Urinary bladder (tissue), 3 donors: ENCODE measurements at regions not wholly inside any gene's neighbourhood (a gene's known extent, or its start where the extent isn't known, plus 50 kb on each side); places are given as distances from the start of the nearest gene placed in this dataset.
"Not testable (repeated sequence)": the region's sequence is repeated elsewhere in the genome, so short reads cannot be mapped to it uniquely, and the experiment has no call there.

ENCODE experiments used
- DNase-seq: peaks from one replicate; pipeline ENCODE4 v3.0.0-alpha.2; 2015; ENCODE audit errors: extremely low spot score
- H3K27ac ChIP-seq: one replicate; pipeline ENCODE4 v1.5.1; 2013; ENCODE audit warnings: low read depth, mild to moderate bottlenecking, moderate library complexity
- H3K36me3 ChIP-seq: one replicate; pipeline ENCODE4 v1.6.1; 2013; ENCODE audit warnings: mild to moderate bottlenecking, moderate library complexity; ENCODE audit not compliant: insufficient read depth
- H3K4me1 ChIP-seq: one replicate; pipeline ENCODE4 v1.6.1; 2013; ENCODE audit warnings: mild to moderate bottlenecking, moderate library complexity; ENCODE audit not compliant: insufficient read depth
- H3K4me3 ChIP-seq: one replicate; pipeline ENCODE4 v1.5.1; 2013; ENCODE audit warnings: low read depth, low read length
- WGBS: extraction: QIAGEN DNeasy Blood & Tissue Kit; methylation state at CpG from one replicate; pipeline ENCODE4 v1.1.7; 2013; 5-methylcytosine and 5-hydroxymethylcytosine counted together
- donor health status: healthy with polysubstance abuse.
- donor health status: healthy.

DNA sequence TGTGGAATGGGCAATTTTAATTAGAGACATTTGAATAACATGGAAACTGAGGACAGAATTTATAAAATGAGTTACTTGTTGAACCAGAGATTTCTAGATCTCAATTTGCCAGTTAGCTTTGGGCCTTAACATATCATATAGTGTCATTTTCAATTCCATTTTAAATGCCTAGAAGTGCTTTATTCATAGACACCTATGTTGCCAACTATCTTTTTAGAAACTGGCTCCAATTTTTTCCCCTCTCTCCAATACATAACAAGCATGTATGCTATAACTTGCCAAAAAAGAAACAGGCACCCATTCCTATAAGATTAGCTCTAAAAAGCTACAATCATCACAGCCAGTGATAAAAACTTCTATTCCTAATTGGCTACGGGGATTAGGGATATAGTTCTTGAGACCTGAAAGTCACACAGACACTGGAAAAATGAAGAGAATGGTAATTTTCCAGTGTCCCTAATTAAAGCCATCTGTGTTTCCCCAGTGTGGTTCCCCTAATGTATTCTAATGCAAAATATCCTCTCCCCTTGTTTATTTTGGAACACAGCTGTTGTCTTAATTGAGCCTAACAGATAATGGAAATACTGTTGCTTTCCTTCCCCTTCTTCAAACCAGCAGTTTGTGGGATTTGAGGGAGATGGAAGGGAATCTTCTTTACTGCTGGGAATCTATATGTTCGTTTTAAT lies 205.5 kb upstream of the FSHR start:
- 62% methylated on average over 2 of the region's 2 CpGs for WGBS
- Histone ChIP-seq H3K27ac (no peak overlapping the region), H3K36me3 (no peaks in the 10 kb centered on the region), H3K4me1 (no peaks in the 10 kb centered on the region), H3K4me3 (no peak overlapping the region)
- DNase-seq = no peak

DNA sequence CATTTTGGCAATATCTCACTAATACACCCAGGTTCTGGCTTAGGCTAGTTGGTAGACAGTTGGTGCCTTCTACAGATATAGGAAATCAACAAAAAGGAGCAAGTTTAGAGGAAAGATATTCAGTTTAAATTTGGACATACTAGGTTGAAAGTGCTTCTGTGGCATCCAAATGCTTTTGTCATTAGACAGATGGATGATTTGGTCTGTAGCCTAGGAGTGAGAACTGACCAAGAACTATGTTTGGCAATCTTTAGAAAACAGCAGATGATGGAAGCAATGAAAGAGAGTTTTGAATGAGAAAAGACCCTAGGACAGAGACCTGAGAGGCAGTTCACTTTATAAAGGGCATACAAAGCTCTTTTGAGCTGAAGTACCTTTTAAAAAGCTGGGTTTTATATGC lies 201.3 kb upstream of the FSHR start:
- no peaks in the 10 kb centered on the region for H3K36me3 ChIP-seq
- no peak overlapping the region for H3K4me3 ChIP-seq
- no peak overlapping the region for H3K27ac ChIP-seq
- H3K4me1 ChIP-seq = no peaks in the 10 kb centered on the region
- DNase-seq = no peak

DNA sequence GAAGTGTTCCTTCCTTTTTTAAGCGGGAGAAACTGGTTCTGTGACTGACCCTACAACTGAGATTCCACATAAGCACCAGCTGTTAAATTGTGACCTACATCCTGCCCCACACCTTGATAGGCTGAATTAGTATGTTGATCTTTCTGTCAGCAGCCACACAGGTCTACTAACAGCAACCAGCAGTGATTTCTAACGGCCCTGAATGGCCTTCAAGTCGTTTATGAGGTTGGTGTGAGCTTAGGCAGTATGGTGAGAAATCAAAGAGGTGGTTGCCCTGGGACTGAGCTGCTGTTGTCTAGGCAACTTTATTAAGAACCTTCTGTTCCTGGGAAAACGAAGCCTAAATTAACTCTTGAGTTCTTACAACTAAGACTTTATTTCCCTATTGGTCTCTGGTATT lies 197.2 kb upstream of the FSHR start:
- Histone ChIP-seq H3K27ac (no peak overlapping the region), H3K36me3 (no peaks in the 10 kb centered on the region), H3K4me3 (no peak overlapping the region), H3K4me1 (no peaks in the 10 kb centered on the region)
- no peak for DNase-seq
- 46% methylated on average over 4 of the region's 4 CpGs for WGBS

DNA sequence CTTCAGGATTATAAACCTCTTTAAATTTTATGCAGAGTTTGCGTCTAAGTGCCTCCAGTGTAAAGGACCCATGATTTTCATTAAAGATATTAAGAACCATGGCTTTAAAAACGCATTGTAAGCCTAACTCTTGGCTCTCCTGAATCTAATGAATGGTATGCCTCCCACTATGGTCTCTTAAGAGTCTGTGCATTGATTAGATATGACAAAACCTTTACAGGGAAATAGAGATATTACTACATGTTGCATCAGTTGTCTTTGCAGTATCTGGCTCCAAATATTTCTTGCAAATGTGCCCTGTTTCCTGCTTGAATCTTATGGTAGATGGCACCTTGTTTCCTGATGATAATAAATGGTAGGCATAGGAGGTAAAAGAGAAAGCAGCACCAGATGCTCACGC lies 189.3 kb upstream of the FSHR start:
- DNase-seq = no peak
- WGBS = 90% methylated on average over 3 of the region's 3 CpGs
- H3K36me3 ChIP-seq = no peaks in the 10 kb centered on the region
- no peak overlapping the region for H3K4me3 ChIP-seq
- no peak overlapping the region for H3K27ac ChIP-seq
- H3K4me1 ChIP-seq = no peaks in the 10 kb centered on the region

DNA sequence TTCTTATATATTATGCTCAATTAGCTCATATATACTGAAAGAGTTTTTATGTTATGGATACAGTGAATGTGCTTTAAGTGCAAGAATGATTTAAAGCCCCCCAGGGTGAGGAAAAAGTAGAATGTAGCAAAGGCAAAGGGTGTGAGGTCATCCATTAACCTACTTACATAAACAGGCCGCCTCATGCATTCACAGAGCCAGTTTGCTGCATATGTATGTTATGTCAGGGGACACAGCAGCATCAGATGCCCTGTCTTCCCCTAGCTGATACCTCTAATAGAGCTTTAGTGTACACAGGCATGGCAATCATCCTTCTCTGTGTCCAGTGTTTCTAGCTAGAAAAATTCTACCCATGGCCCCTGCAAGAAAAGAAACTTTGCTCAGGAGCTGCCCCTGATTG lies 187.8 kb upstream of the FSHR start:
- Histone ChIP-seq H3K4me1 (no peaks in the 10 kb centered on the region), H3K36me3 (no peaks in the 10 kb centered on the region), H3K4me3 (no peak overlapping the region), H3K27ac (no peak overlapping the region)
- 88% methylated on average over 1 of the region's 1 CpG for WGBS
- DNase-seq = no peak

DNA sequence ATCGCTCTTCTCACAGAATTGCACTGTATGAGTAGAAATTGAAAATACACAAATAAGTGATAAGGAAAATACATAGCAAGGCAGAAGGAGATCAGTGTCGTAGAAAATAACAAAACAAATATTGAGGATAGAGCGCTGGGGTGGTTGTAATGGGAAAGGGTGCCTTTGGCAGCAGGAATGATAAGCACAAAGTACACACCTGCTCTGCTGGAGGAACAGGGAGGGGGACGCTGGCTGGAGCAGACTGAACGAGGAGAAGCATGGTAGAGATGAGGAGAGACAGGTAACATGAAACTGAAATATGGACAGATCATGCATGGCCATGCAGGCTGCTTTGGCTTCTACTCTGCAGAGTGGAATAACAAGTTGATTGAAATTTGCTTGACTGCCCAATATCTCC lies 181.2 kb upstream of the FSHR start:
- DNase-seq = no peak
- H3K27ac ChIP-seq = no peak overlapping the region
- no peaks in the 10 kb centered on the region for H3K36me3 ChIP-seq
- WGBS = 82% methylated on average over 5 of the region's 5 CpGs
- H3K4me1 ChIP-seq = no peaks in the 10 kb centered on the region
- no peak overlapping the region for H3K4me3 ChIP-seq

DNA sequence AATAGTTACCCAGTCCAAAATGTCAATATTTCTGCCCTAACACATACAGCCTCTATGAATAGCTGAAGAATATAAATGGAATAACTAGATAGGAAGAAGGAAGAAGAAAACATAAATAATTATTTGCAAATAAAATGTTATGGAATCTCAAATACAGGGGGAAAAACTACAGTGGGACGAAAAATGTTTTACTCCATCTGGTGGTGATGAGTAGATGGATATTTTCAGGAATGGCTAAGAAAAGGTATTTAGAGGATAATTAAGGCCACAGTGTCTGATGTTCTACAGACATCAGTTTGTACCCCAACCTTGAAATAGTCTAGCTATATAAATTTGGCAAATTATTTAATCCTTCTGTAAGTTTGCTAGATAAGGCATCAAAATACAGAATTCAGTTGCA lies 178.1 kb upstream of the FSHR start:
- H3K4me3 ChIP-seq = no peak overlapping the region
- no peak overlapping the region for H3K27ac ChIP-seq
- no peaks in the 10 kb centered on the region for H3K4me1 ChIP-seq
- H3K36me3 ChIP-seq = no peaks in the 10 kb centered on the region
- DNase-seq = no peak
- WGBS = 95% methylated on average over 1 of the region's 1 CpG

DNA sequence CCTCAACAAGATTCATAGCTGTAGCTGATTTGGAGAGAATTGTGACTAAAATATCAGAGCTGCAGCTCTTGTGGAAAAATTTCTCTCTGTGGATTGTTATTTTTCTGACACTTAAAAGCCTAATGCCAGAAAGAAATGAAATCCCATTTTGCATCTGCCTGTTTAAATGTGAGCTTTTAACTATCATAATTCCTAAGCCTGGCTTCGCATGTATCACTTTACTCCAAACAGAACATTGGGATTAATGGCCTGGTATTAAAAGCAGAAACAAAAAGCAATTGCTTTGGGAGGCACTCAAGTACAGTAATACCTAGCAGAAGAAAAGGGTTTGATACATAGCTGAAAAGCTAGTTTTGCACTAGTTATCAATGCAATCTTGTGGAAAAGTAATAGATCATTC lies 164.2 kb upstream of the FSHR start:
- WGBS = 35% methylated on average over 1 of the region's 1 CpG
- H3K36me3 ChIP-seq = no peaks in the 10 kb centered on the region
- DNase-seq = no peak
- H3K27ac ChIP-seq = no peak overlapping the region
- no peak overlapping the region for H3K4me3 ChIP-seq
- H3K4me1 ChIP-seq = no peaks in the 10 kb centered on the region

DNA sequence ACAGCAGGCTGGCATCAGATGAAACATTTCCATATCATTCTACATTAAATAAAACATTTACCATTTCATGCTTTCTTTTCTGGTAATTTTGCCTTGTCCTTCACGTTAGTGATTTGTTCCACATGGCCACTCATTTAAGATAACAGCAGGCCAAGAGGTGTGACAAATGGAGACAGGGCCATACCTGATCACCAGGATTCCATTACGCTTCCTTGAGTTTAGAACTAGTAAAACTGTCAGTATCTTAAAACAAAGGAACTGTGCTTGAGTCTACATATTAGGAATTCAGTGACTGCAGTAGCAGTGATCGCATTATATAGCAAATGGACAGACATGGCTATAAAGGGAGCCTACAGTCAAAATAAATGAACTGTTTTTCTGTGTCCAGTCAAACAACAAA lies 155.1 kb upstream of the FSHR start:
- no peaks in the 10 kb centered on the region for H3K36me3 ChIP-seq
- H3K27ac ChIP-seq = no peak overlapping the region
- WGBS = 58% methylated on average over 3 of the region's 3 CpGs
- no peaks in the 10 kb centered on the region for H3K4me1 ChIP-seq
- DNase-seq = no peak
- no peak overlapping the region for H3K4me3 ChIP-seq

DNA sequence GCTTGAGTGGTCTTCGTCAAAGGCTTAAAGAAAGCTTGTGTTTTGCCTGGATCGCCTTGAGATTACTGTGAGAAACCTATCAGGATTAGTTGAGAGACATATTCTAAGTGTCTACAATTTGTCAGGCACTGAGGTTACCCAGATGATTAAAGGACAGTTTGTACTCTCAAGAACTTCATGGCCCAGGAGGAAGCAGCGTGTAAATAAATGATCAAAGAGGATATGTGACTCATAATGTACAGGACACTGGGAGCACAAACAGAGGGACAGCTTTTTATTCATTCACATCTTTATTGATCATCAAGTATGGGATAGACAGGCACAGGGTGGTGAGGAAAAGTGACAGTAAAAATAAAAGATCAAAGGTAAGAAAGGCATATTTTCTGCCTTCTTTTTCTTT lies 152.6 kb upstream of the FSHR start:
- Histone ChIP-seq H3K27ac (no peak overlapping the region), H3K4me3 (no peak overlapping the region), H3K4me1 (no peaks in the 10 kb centered on the region), H3K36me3 (no peaks in the 10 kb centered on the region)
- no peak for DNase-seq
- WGBS = 58% methylated on average over 3 of the region's 3 CpGs

DNA sequence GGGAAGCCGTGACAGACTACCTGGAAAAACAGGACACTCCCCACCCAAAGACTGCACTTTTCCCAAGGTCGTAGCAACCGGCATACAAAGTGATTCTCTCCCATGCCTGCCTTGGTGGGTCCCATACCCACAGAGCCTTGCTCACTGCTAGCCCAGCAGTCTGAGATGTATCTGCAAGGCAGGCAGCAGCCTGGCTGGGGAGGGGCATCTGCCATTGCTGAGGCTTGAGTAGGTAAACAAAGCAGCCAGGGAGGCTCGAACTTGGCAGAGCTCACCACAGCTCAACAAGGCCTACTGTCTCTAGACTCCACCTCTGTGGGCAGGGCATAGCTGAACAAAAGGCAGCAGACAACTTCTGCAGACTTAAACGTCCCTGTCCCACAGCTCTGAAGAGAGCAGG lies 144.4 kb upstream of the FSHR start:
- DNase-seq = not testable (repeated sequence)

DNA sequence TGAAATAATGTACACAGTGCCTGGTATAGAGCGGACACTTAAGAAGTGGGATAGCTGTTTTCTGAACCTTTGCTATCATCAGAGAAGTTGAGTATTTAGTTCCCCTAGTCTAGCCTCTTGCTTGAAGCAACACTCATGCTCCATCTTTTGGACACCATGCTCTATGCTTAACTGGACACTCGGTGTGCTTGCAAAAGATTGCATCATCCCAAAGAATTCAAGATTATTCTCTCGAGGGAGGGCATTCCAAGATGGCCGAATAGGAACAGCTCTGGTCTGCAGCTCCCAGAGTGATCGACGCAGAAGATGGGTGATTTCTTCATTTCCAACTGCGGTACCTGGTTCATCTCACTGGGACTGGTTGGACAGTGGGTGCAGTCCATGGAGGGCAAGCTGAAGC lies 143.9 kb upstream of the FSHR start:
- 91% methylated on average over 7 of the region's 7 CpGs for WGBS
- H3K27ac ChIP-seq = no peak overlapping the region
- no peak overlapping the region for H3K4me3 ChIP-seq
- DNase-seq = no peak
- no peaks in the 10 kb centered on the region for H3K36me3 ChIP-seq
- no peaks in the 10 kb centered on the region for H3K4me1 ChIP-seq

More for the DNA sequence above, 144.4 kb upstream of the FSHR start:
- not testable (repeated sequence) for H3K36me3 ChIP-seq, H3K27ac ChIP-seq, H3K4me3 ChIP-seq, H3K4me1 ChIP-seq
- WGBS = 75% methylated on average over 5 of the region's 5 CpGs

DNA sequence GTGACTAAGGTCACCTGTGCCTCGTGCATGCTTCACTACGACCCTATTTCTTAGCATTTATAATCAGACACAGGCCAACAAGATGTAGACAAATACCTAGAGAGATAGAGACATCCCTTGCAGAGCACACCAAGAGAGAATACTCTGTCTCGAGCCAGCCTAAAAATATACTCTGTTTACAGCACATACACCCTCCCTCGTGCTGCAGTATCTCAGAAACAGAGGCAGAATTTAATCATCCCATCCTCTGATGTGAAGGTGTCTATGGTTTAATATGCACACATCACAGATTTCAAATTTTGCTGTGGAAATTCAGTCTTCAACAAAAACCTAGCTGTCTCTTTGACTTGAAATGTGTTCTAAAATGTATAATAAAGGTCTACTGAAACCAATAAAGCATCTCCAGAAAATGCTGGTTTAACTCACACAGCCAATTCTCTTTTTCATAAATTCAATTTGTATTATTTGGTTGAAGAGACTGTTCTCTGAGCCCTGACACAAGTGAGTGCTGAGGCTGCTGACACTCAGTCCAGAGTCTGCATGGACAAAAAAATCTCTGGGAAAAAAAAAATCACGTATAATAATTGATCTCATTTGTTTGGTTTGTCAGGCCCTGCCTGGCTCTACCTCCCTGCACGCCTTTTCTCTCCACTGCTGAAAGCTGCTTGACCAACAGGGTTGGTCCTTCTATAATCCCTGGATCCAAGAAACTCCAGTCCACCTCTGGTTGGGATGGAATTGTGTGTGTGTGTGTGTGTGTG lies 142.0 kb upstream of the FSHR start:
- Histone ChIP-seq H3K4me3 (no peak overlapping the region), H3K4me1 (no peaks in the 10 kb centered on the region), H3K27ac (no peak overlapping the region), H3K36me3 (no peaks in the 10 kb centered on the region)
- WGBS = 54% methylated on average over 6 of the region's 6 CpGs
- DNase-seq = no peak

DNA sequence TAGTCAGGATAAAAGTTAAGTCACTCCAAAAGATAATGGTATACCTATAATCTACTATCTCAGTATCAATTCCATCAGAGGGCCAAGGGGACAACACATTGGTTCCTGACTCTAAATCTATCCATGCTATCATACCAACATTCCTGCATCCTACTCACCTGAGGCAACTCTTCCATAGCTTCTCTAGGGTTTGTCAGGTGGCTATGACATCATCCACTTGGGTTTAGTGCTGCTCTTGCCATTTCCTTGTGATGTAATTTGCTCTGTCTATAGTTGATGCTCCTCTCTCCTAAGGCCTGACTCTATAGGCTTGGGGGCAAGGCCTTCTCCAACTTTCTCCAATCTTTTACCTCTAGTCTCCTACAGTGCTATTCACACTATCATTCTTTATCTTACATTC lies 139.9 kb upstream of the FSHR start:
- H3K27ac ChIP-seq = no peak overlapping the region
- no peaks in the 10 kb centered on the region for H3K36me3 ChIP-seq
- no peaks in the 10 kb centered on the region for H3K4me1 ChIP-seq
- DNase-seq = no peak
- H3K4me3 ChIP-seq = no peak overlapping the region
